ENCODE measurements at regions not wholly inside any gene's neighbourhood (a gene's known extent, or its start where the extent isn't known, plus 50 kb on each side); places are given as distances from the start of the nearest gene placed in this dataset.

- ATAC-seq (no peak), DNase-seq (no peak)
- Mint-ChIP-seq H3K27me3 (peaks cover 5% of the 10 kb centered on the region), H3K36me3 (no peaks in the 10 kb centered on the region), H3K4me1 (no peaks in the 10 kb centered on the region), H3K9me3 (ENCODE audit: low read depth) (no peaks in the 10 kb centered on the region), H3K4me3 (no peak overlapping the region), H3K27ac (no peak overlapping the region)
- CTCF ChIA-PET, result no interaction called here
Measured at GRCh38 chr20:56967916-56968315, 298.5 kb downstream of the BMP7 start.

- ATAC-seq, result no peak
- CTCF ChIA-PET, result no interaction called here
- H3K27me3 Mint-ChIP-seq, result peaks cover 5% of the 10 kb centered on the region
- H3K27ac Mint-ChIP-seq, result no peak overlapping the region
- H3K9me3 Mint-ChIP-seq (ENCODE audit: low read depth), result no peaks in the 10 kb centered on the region
- H3K4me3 Mint-ChIP-seq, result no peak overlapping the region
- no peaks in the 10 kb centered on the region for H3K4me1 Mint-ChIP-seq
- H3K36me3 Mint-ChIP-seq, result no peaks in the 10 kb centered on the region
- DNase-seq, result no peak
Measured at GRCh38 chr20:56968376-56969048, 297.9 kb downstream of the BMP7 start.

GRCh38 chr20:56974499-56975250 is 291.8 kb downstream of the BMP7 start:
- ATAC-seq, result no peak
- Mint-ChIP-seq H3K4me1 (no peaks in the 10 kb centered on the region), H3K27me3 (peaks cover 21% of the 10 kb centered on the region), H3K27ac (no peak overlapping the region), H3K9me3 (ENCODE audit: low read depth) (no peaks in the 10 kb centered on the region), H3K4me3 (no peak overlapping the region), H3K36me3 (no peaks in the 10 kb centered on the region)
- CTCF ChIA-PET, result interaction anchor here (2.8 kb wide), 1 partner anchor 424 kb away, joined by 12 read pairs; no protein-coding TSS in a partner anchor
- peak; percentile 43 for DNase-seq

GRCh38 chr20:56975838-56976237 is 290.6 kb downstream of the BMP7 start:
- ATAC-seq (no peak), DNase-seq (no peak)
- H3K27ac Mint-ChIP-seq, result no peak overlapping the region
- CTCF ChIA-PET, result interaction anchor here (2.8 kb wide), 1 partner anchor 425 kb away, joined by 12 read pairs; no protein-coding TSS in a partner anchor
- H3K27me3 Mint-ChIP-seq, result peaks cover 21% of the 10 kb centered on the region
- H3K4me1 Mint-ChIP-seq, result no peaks in the 10 kb centered on the region
- H3K9me3 Mint-ChIP-seq (ENCODE audit: low read depth), result no peaks in the 10 kb centered on the region
- no peaks in the 10 kb centered on the region for H3K36me3 Mint-ChIP-seq
- no peak overlapping the region for H3K4me3 Mint-ChIP-seq

- Mint-ChIP-seq H3K9me3 (ENCODE audit: low read depth) (no peaks in the 10 kb centered on the region), H3K27me3 (peaks cover 21% of the 10 kb centered on the region), H3K4me3 (no peak overlapping the region), H3K27ac (no peak overlapping the region), H3K4me1 (no peaks in the 10 kb centered on the region), H3K36me3 (no peaks in the 10 kb centered on the region)
- CTCF ChIA-PET, result no interaction called here
- DNase-seq, result no peak
- no peak for ATAC-seq
Measured at GRCh38 chr20:56976336-56976735, 290.1 kb downstream of the BMP7 start.

- ATAC-seq, result no peak
Measured at GRCh38 chr20:56978475-56978874, 288.0 kb downstream of the BMP7 start.

GRCh38 chr20:56979125-56979524 is 287.3 kb downstream of the BMP7 start:
- Mint-ChIP-seq H3K4me1 (no peaks in the 10 kb centered on the region), H3K4me3 (no peak overlapping the region), H3K27ac (no peak overlapping the region), H3K27me3 (peaks cover 11% of the 10 kb centered on the region), H3K9me3 (ENCODE audit: low read depth) (no peaks in the 10 kb centered on the region), H3K36me3 (no peaks in the 10 kb centered on the region)
- DNase-seq (no peak), ATAC-seq (no peak)
- CTCF ChIA-PET, result no interaction called here

More at GRCh38 chr20:56978475-56978874, 288.0 kb downstream of the BMP7 start:
- no peaks in the 10 kb centered on the region for H3K36me3 Mint-ChIP-seq
- no peak for DNase-seq
- H3K4me3 Mint-ChIP-seq, result no peak overlapping the region
- no peaks in the 10 kb centered on the region for H3K4me1 Mint-ChIP-seq
- H3K9me3 Mint-ChIP-seq (ENCODE audit: low read depth), result no peaks in the 10 kb centered on the region
- H3K27ac Mint-ChIP-seq, result no peak overlapping the region
- CTCF ChIA-PET, result no interaction called here
- peaks cover 16% of the 10 kb centered on the region for H3K27me3 Mint-ChIP-seq

GRCh38 chr20:56981301-56981700 is 285.1 kb downstream of the BMP7 start:
- CTCF ChIA-PET, result no interaction called here
- ATAC-seq, result no peak
- H3K4me1 Mint-ChIP-seq, result no peaks in the 10 kb centered on the region
- no peaks in the 10 kb centered on the region for H3K36me3 Mint-ChIP-seq
- no peak overlapping the region for H3K4me3 Mint-ChIP-seq
- H3K27ac Mint-ChIP-seq, result no peak overlapping the region
- no peak for DNase-seq
- no peaks in the 10 kb centered on the region for H3K27me3 Mint-ChIP-seq
- H3K9me3 Mint-ChIP-seq (ENCODE audit: low read depth), result no peaks in the 10 kb centered on the region

GRCh38 chr20:56983813-56984212 is 282.6 kb downstream of the BMP7 start:
- Mint-ChIP-seq H3K4me1 (no peaks in the 10 kb centered on the region), H3K9me3 (ENCODE audit: low read depth) (no peaks in the 10 kb centered on the region), H3K27ac (no peak overlapping the region), H3K36me3 (no peaks in the 10 kb centered on the region), H3K27me3 (no peaks in the 10 kb centered on the region), H3K4me3 (no peak overlapping the region)
- DNase-seq (no peak), ATAC-seq (no peak)
- CTCF ChIA-PET, result no interaction called here

- CTCF ChIA-PET, result no interaction called here
- no peak overlapping the region for H3K27ac Mint-ChIP-seq
- H3K4me1 Mint-ChIP-seq, result no peaks in the 10 kb centered on the region
- H3K27me3 Mint-ChIP-seq, result no peaks in the 10 kb centered on the region
- ATAC-seq (no peak), DNase-seq (no peak)
- no peaks in the 10 kb centered on the region for H3K36me3 Mint-ChIP-seq
- H3K4me3 Mint-ChIP-seq, result no peak overlapping the region
- no peaks in the 10 kb centered on the region for H3K9me3 Mint-ChIP-seq (ENCODE audit: low read depth)
Measured at GRCh38 chr20:56985066-56985685, 281.3 kb downstream of the BMP7 start.

- H3K27me3 Mint-ChIP-seq, result no peaks in the 10 kb centered on the region
- no peak overlapping the region for H3K27ac Mint-ChIP-seq
- CTCF ChIA-PET, result no interaction called here
- no peaks in the 10 kb centered on the region for H3K4me1 Mint-ChIP-seq
- no peak overlapping the region for H3K4me3 Mint-ChIP-seq
- DNase-seq (no peak), ATAC-seq (no peak)
- H3K36me3 Mint-ChIP-seq, result no peaks in the 10 kb centered on the region
- no peaks in the 10 kb centered on the region for H3K9me3 Mint-ChIP-seq (ENCODE audit: low read depth)
Measured at GRCh38 chr20:56986476-56986875, 280.0 kb downstream of the BMP7 start.

- Mint-ChIP-seq H3K4me3 (no peak overlapping the region), H3K4me1 (no peaks in the 10 kb centered on the region), H3K36me3 (no peaks in the 10 kb centered on the region), H3K27ac (no peak overlapping the region), H3K9me3 (ENCODE audit: low read depth) (no peaks in the 10 kb centered on the region), H3K27me3 (no peaks in the 10 kb centered on the region)
- no peak for ATAC-seq
- CTCF ChIA-PET, result no interaction called here
- DNase-seq, result no peak
Measured at GRCh38 chr20:56986931-56987720, 279.3 kb downstream of the BMP7 start.

- Mint-ChIP-seq H3K9me3 (ENCODE audit: low read depth) (no peaks in the 10 kb centered on the region), H3K4me1 (no peaks in the 10 kb centered on the region), H3K27ac (no peak overlapping the region), H3K4me3 (no peak overlapping the region), H3K27me3 (no peaks in the 10 kb centered on the region), H3K36me3 (no peaks in the 10 kb centered on the region)
- ATAC-seq (no peak), DNase-seq (no peak)
- CTCF ChIA-PET, result no interaction called here
Measured at GRCh38 chr20:56987986-56988385, 278.5 kb downstream of the BMP7 start.
